SK-N-MC (cell line): ENCODE measurements at regions not wholly inside any gene's neighbourhood (a gene's known extent, or its start where the extent isn't known, plus 50 kb on each side); places are given as distances from the start of the nearest gene placed in this dataset.
"Not testable (repeated sequence)": the region's sequence is repeated elsewhere in the genome, so short reads cannot be mapped to it uniquely, and the experiment has no call there.

Experiments used
- DNase-seq: peaks from one replicate; pipeline ENCODE4 v3.0.0-alpha.2; 2011; ENCODE audit warnings: low read depth, low spot score
- H3K27ac ChIP-seq: fragments of 200-600 bp; sonication (generic); 2 replicates; pipeline ENCODE4 v1.5.1; 2016; ENCODE audit warnings: mixed run types
- H3K36me3 ChIP-seq: fragments of 200-600 bp; sonication (generic); 2 replicates; pipeline ENCODE4 v1.6.1; 2017; ENCODE audit warnings: antibody characterized with exemption, low read length, mixed read lengths; ENCODE audit not compliant: insufficient read depth
- H3K4me3 ChIP-seq: fragments of 200-600 bp; sonication (generic); 2 replicates; pipeline ENCODE4 v1.5.1; 2016
- H3K9ac ChIP-seq: fragments of 200-600 bp; sonication (generic); 2 replicates; pipeline ENCODE4 v1.8.0; 2017; ENCODE audit warnings: mixed run types, mixed read lengths; ENCODE audit not compliant: insufficient read length
- H3K9me3 ChIP-seq: fragments of 200-600 bp; sonication (generic); 2 replicates; pipeline ENCODE4 v1.6.1; 2017; ENCODE audit warnings: low read depth, mild to moderate bottlenecking, antibody characterized with exemption, low read length, moderate library complexity, mixed read lengths
- EZH2 ChIP-seq: fragments of 200-600 bp; sonication (generic); IDR thresholded peaks from one replicate; pipeline ENCODE4 v1.6.1; 2017; ENCODE audit warnings: antibody characterized with exemption
- FOXP2 ChIP-seq: optimal IDR thresholded peaks from 2 replicates; pipeline ENCODE3; 2011; ENCODE audit warnings: mild to moderate bottlenecking, moderate library complexity; ENCODE audit not compliant: insufficient read depth; ENCODE audit errors: extremely low read length, control extremely low read depth
- POLR2AphosphoS5 ChIP-seq: IDR thresholded peaks from 2 replicates; pipeline ENCODE4 v1.6.1; 2012; ENCODE audit warnings: mild to moderate bottlenecking, low read depth, low read length, borderline replicate concordance

DNA sequence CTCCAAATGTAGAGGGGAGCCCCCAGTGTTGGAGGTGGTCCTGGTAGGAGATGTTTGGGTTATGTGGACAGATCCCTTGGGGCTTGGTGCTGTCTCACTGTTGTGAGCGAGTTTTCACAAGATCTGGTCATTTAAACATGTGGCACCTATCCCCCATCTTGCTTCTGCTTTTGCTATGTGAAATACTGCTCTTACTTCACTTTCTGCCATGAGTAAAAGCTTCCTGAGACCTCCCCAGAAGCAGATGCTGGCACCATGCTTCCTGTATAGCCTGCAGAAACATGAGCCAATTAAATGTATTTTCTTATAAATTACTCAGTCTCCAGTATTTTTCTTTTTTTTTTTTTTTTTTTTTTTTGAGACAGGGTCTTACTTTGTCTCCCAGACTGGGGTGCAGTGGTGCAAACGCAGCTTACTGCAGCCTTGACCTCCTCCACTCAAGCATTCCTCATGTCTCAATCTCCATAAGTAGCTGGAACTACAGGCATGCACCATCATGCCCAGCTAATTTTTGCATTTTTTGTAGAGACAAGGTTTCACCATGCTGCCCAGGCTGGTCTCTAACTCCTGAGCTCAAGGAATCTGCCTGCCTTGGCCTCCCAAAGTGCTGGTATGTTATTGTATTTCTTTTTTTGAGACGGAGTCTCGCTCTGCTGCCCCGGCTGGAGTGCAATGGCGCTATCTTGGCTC lies 177.1 kb downstream of the ALDH8A1 start:
- Histone ChIP-seq H3K27ac (no peak overlapping the region), H3K4me3 (no peak overlapping the region), H3K9me3 (0 out of 2 replicates have a peak, but pooled peaks cover 2% of the 10 kb centered on the region), H3K9ac (no peak overlapping the region), H3K36me3 (no peaks in the 10 kb centered on the region)
- TF ChIP-seq FOXP2, result no peak
- TF ChIP-seq EZH2, result no peak
- no peak for TF ChIP-seq POLR2AphosphoS5
- DNase-seq, result no peak

DNA sequence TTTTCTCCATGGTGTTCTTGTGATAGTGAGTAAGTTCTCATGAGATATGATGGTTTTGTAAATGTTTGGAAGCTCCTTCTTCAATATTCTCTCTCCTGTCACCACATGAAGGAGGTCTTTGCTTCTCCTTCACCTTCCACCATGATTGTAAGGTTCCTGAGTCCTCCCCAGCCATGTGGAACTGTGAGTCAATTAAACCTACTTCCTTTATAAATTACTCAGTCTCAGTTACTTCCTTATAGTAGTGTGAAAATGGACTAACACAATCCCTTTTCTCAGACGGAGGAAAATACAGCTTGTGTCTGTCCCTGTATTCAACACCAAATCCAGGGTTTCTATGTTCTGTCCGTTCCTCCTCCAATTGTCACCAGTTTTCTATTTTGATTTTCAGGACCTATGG lies 181.0 kb downstream of the ALDH8A1 start:
- TF ChIP-seq FOXP2, result no peak
- no peak for TF ChIP-seq EZH2
- no peak for TF ChIP-seq POLR2AphosphoS5
- H3K9me3 ChIP-seq, result no peaks in the 10 kb centered on the region
- no peaks in the 10 kb centered on the region for H3K36me3 ChIP-seq
- DNase-seq, result no peak
- no peak overlapping the region for H3K9ac ChIP-seq
- no peak overlapping the region for H3K4me3 ChIP-seq
- no peak overlapping the region for H3K27ac ChIP-seq

DNA sequence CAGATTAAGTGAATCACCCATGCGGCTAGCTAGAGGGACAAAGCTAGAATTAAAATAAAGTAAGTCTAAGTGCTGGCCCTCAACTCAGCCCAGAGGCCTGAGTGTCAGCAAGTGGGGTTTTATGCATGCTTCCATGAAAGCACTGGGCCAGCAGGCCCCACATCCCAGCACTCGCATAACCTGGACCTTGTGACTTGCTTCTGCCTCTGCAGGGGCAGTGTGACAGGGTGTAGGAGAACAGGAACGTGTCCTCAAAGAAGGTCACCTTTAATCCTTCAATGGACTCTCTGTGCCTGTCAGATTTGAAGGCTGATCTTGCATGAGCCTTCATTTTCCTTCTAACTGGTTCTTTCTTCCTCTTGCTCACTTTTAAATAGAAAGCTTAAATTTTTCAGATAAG lies 183.4 kb downstream of the ALDH8A1 start:
- Histone ChIP-seq H3K27ac (no peak overlapping the region), H3K36me3 (no peaks in the 10 kb centered on the region), H3K4me3 (no peak overlapping the region), H3K9me3 (no peaks in the 10 kb centered on the region), H3K9ac (no peak overlapping the region)
- no peak for TF ChIP-seq EZH2
- TF ChIP-seq FOXP2, result no peak
- TF ChIP-seq POLR2AphosphoS5, result no peak
- no peak for DNase-seq

DNA sequence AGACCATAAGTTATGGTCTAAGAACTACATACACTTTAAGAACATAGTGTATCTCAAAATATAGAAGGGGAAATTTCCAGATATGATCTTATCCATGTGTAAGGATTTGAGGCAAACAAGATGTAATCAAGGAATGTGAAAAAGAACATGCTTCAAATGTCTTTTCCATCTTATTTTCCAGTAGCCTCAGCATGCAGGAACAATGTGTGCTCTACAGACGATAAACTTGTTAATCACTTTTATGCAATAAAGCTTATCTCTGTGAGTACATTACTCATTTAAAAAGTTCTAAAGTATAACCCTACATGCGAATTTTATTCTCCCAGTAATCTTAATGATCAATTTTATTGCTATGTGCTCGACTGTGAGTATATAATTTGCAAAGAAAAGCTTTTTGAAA lies 185.2 kb downstream of the ALDH8A1 start:
- TF ChIP-seq FOXP2 (no peak), POLR2AphosphoS5 (no peak), EZH2 (no peak)

DNA sequence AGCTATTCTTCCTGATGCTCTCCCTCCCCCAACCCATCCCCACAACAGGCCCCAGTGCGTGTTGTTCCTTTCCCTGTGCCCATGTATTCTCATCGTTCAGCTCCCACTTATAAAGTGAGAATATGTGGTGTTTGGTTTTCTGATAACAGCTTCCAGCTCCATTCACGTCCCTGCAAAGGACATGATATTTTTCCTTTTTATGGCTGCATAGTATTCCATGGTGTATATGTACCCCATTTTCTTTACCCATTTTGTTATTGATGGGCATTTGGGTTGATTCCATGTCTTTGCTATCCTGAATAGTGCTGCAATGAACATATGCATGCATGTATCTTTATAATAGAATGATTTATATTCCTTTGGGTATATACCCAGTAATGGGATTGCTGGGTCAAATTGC lies 186.3 kb downstream of the ALDH8A1 start:
- H3K27ac ChIP-seq, H3K4me3 ChIP-seq, H3K9ac ChIP-seq, H3K36me3 ChIP-seq, DNase-seq, H3K9me3 ChIP-seq: not testable (repeated sequence)

More for the DNA sequence above, 185.2 kb downstream of the ALDH8A1 start:
- DNase-seq, result no peak
- Histone ChIP-seq H3K9me3 (no peaks in the 10 kb centered on the region), H3K4me3 (no peak overlapping the region), H3K36me3 (no peaks in the 10 kb centered on the region), H3K9ac (no peak overlapping the region), H3K27ac (no peak overlapping the region)

DNA sequence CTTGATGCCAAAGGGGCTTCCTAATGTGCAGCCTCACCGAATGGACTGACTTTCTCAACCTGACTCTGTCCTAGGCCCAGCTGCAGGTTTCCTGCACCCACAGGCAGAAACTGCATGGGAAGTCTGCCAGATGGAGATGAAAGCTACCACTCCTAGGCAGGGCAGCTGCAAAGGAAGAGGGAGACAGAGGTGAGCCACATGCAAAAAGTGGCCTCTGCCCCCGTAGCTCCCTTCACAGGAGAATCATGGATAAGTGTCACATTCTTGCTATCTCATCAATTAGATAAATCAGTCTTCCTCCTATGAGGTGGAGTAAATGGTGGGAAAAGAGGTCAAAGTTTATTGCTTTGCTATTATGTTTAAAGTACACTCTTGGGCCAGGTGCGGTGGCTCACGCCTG lies 191.3 kb downstream of the ALDH8A1 start:
- Histone ChIP-seq H3K9ac (no peak overlapping the region), H3K4me3 (no peak overlapping the region), H3K36me3 (no peaks in the 10 kb centered on the region)

DNA sequence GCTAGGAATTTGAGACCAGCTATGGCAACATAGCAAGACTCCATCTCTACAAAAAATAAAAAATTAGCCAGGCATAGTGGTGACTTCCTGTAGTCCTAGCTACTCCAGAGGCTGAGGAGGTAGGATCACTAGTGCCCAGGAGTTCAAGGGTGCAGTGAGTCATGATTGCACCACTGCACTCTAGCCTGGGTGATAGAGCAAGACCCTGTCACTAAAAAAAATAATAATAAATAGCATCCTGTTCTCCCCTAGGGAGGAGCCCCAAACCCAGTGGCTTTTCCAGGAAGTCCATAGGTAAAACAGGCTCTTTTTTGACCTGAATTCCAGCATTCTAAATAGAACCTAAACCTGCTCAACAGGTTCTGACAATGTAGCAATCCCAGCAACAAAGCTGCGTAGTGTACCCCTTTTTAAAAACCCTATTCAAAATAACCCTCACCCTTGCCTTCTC lies 192.0 kb downstream of the ALDH8A1 start:
- Histone ChIP-seq H3K9ac (no peak overlapping the region), H3K9me3 (no peaks in the 10 kb centered on the region), H3K4me3 (no peak overlapping the region), H3K27ac (no peak overlapping the region), H3K36me3 (no peaks in the 10 kb centered on the region)
- no peak for DNase-seq
- TF ChIP-seq EZH2, result no peak
- no peak for TF ChIP-seq FOXP2
- TF ChIP-seq POLR2AphosphoS5, result no peak

More for the DNA sequence above, 191.3 kb downstream of the ALDH8A1 start:
- no peak overlapping the region for H3K27ac ChIP-seq
- TF ChIP-seq EZH2 (no peak), POLR2AphosphoS5 (no peak), FOXP2 (no peak)
- DNase-seq, result no peak
- H3K9me3 ChIP-seq, result no peaks in the 10 kb centered on the region

DNA sequence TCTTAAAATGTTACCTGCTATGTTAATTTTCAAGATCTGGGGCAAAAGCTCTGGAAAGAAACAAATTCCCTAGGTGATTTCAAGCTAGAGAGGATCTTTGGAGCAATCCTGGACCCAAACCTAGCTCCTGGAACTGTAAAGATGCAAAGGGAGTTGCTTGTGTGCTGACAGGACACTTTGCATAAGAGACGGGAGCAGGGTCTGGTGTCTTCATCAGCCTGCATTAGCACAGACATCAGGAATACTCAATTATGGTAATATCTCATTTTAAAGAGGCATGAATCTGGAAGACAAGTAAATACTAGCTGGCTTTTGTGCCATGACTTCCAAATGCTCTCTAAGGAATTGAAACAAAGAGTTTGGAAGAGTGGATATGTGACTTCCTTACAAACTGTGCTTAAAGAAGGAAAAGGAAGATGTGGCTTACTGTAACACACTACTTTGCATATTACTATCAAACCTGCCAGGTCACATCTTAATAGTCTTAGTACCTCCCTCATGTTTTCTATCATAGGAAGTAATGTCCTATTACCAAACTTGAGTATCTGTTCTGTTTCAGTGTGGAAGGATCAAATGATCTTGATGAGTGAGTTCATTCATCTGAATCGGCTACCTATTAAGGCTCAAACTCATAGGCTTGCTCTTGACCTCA lies 193.4 kb downstream of the ALDH8A1 start:
- DNase-seq, result no peak
- Histone ChIP-seq H3K27ac (no peak overlapping the region), H3K9me3 (no peaks in the 10 kb centered on the region), H3K9ac (no peak overlapping the region), H3K36me3 (no peaks in the 10 kb centered on the region), H3K4me3 (no peak overlapping the region)
- TF ChIP-seq POLR2AphosphoS5 (no peak), FOXP2 (no peak), EZH2 (no peak)
